HEK293T (cell line): ENCODE measurements at regions not wholly inside any gene's neighbourhood (a gene's known extent, or its start where the extent isn't known, plus 50 kb on each side); places are given as distances from the start of the nearest gene placed in this dataset.
"Not testable (repeated sequence)": the region's sequence is repeated elsewhere in the genome, so short reads cannot be mapped to it uniquely, and the experiment has no call there.

Experiments
- ARNT ChIP-seq: fragments of 450-650 bp; IDR thresholded peaks from 2 replicates; pipeline ENCODE4 v1.6.1; 2017; ENCODE audit warnings: mild to moderate bottlenecking
- BHLHE40 ChIP-seq: fragments of 450-650 bp; IDR thresholded peaks from 2 replicates; pipeline ENCODE4 v1.6.1; 2016; ENCODE audit warnings: mild to moderate bottlenecking, moderate library complexity, borderline replicate concordance
- FOXA1 ChIP-seq: fragments of 450-650 bp; IDR thresholded peaks from 2 replicates; pipeline ENCODE4 v1.6.1; 2016; ENCODE audit warnings: mild to moderate bottlenecking
- FOXK2 ChIP-seq: fragments of 450-650 bp; IDR thresholded peaks from 2 replicates; pipeline ENCODE4 v1.6.1; 2016; ENCODE audit warnings: mild to moderate bottlenecking
- FOXM1 ChIP-seq: fragments of 450-650 bp; IDR thresholded peaks from 2 replicates; pipeline ENCODE4 v1.6.1; 2017; ENCODE audit warnings: mild to moderate bottlenecking, borderline replicate concordance
- HDGF ChIP-seq: fragments of 450-650 bp; IDR thresholded peaks from 2 replicates; pipeline ENCODE4 v1.6.1; 2017; ENCODE audit warnings: antibody characterized with exemption, borderline replicate concordance
- L3MBTL2 ChIP-seq: fragments of 450-650 bp; conservative IDR thresholded peaks from 2 replicates; pipeline ENCODE4 v1.6.1; 2016; ENCODE audit warnings: mild to moderate bottlenecking
- LEF1 ChIP-seq: fragments of 450-650 bp; IDR thresholded peaks from 2 replicates; pipeline ENCODE4 v1.6.1; 2017; ENCODE audit warnings: mild to moderate bottlenecking, borderline replicate concordance
- NFRKB ChIP-seq: fragments of 450-650 bp; IDR thresholded peaks from 2 replicates; pipeline ENCODE4 v1.6.1; 2016; ENCODE audit warnings: mild to moderate bottlenecking, moderate library complexity
- SP1 ChIP-seq: fragments of 450-650 bp; IDR thresholded peaks from 2 replicates; pipeline ENCODE4 v1.6.1; 2017
- SUZ12 ChIP-seq: fragments of 450-650 bp; IDR thresholded peaks from 2 replicates; pipeline ENCODE4 v1.6.1; 2016; ENCODE audit warnings: mild to moderate bottlenecking
- TARDBP ChIP-seq: fragments of 450-650 bp; IDR thresholded peaks from 2 replicates; pipeline ENCODE4 v1.6.1; 2016
- ZNF384 ChIP-seq: fragments of 450-650 bp; IDR thresholded peaks from 2 replicates; pipeline ENCODE4 v1.6.1; 2016

- not testable (repeated sequence) for TF ChIP-seq L3MBTL2, SUZ12, NFRKB, FOXM1, HDGF, SP1, ARNT, ZNF384, TARDBP, FOXK2, FOXA1, LEF1, BHLHE40
These were observed 152.8 kb downstream of the NBPF8 start for GRCh38 chr1:120567620-120568019.
